PC-3 (cell line): ENCODE measurements at regions not wholly inside any gene's neighbourhood (a gene's known extent, or its start where the extent isn't known, plus 50 kb on each side); places are given as distances from the start of the nearest gene placed in this dataset.

Experiments used
- ATAC-seq: fragments of 200-7000 bp; cut with Tn5 transposase; 2 replicates; pipeline ENCODE4 v1.9.1; 2020; ENCODE audit warnings: mild to moderate bottlenecking, moderate library complexity
- BruUV-seq: library from RNA; stranded (reverse); fragments of 400-500 nt; replicated peaks from 2 replicates; lab custom pipeline; 2021; lab: Mats Ljungman, UMichigan
- CTCF ChIA-PET: fragments of 300-600 bp; sonication (Branson Sonifier 250); formaldehyde crosslinking; loops from one replicate; lab custom pipeline; 2022; ENCODE audit warnings: antibody characterized with exemption; lab: Charles Lee
- POLR2A ChIA-PET: fragments of 300-600 bp; sonication (Branson Sonifier 250); formaldehyde crosslinking; loops from one replicate; lab custom pipeline; 2022; ENCODE audit warnings: antibody characterized with exemption; ENCODE audit not compliant: unreplicated experiment; lab: Charles Lee
- DNase-seq: peaks from one replicate; pipeline ENCODE4 v3.0.0-alpha.2; 2015
- H2AFZ ChIP-seq: fragments of 300-600 bp; sonication (generic); 2 replicates; pipeline ENCODE4 v1.6.0; 2016; ENCODE audit warnings: antibody characterized with exemption, low read length
- H3F3A ChIP-seq: fragments of 300-600 bp; sonication (generic); one replicate; pipeline ENCODE4 v1.6.0; 2017; ENCODE audit warnings: antibody characterized with exemption, low read length, control low read depth, mild to moderate bottlenecking; ENCODE audit not compliant: unreplicated experiment
- H3K27ac ChIP-seq: fragments of 300-600 bp; sonication (generic); 2 replicates; pipeline ENCODE4 v1.5.1; 2016; ENCODE audit warnings: mild to moderate bottlenecking, low read length
- H3K27me3 ChIP-seq: fragments of 300-600 bp; sonication (generic); 2 replicates; pipeline ENCODE4 v1.6.1; 2016; ENCODE audit warnings: low read length, mixed read lengths
- H3K36me3 ChIP-seq: fragments of 300-600 bp; sonication (generic); 2 replicates; pipeline ENCODE4 v1.6.1; 2016; ENCODE audit warnings: low read depth, mixed run types, low read length, mixed read lengths
- H3K4me1 ChIP-seq: fragments of 300-600 bp; sonication (generic); 2 replicates; pipeline ENCODE4 v1.5.1; 2016; ENCODE audit warnings: low read length; ENCODE audit not compliant: insufficient read depth
- H3K4me2 ChIP-seq: fragments of 300-600 bp; sonication (generic); 2 replicates; pipeline ENCODE4 v1.6.0; 2016; ENCODE audit warnings: low read length
- H3K4me3 ChIP-seq: fragments of 300-600 bp; sonication (generic); 2 replicates; pipeline ENCODE4 v1.5.1; 2016; ENCODE audit warnings: mild to moderate bottlenecking, low read length, mixed read lengths
- H3K79me2 ChIP-seq: fragments of 300-600 bp; sonication (generic); 2 replicates; pipeline ENCODE4 v1.6.1; 2017; ENCODE audit warnings: low read length, mixed read lengths
- H3K9ac ChIP-seq: fragments of 300-600 bp; sonication (generic); 2 replicates; pipeline ENCODE4 v1.6.0; 2016; ENCODE audit warnings: mild to moderate bottlenecking, low read length
- H3K9me2 ChIP-seq: fragments of 300-600 bp; sonication (generic); replicated peaks from 2 replicates; pipeline ENCODE4 v1.6.1; 2016; ENCODE audit warnings: mixed run types, low read length, mixed read lengths
- H3K9me3 ChIP-seq: fragments of 300-600 bp; sonication (generic); 2 replicates; pipeline ENCODE4 v1.6.1; 2016; ENCODE audit warnings: low read length, mixed read lengths
- H4K20me1 ChIP-seq: fragments of 300-600 bp; sonication (generic); 2 replicates; pipeline ENCODE4 v1.6.1; 2016; ENCODE audit warnings: low read length, mixed read lengths
- EZH2 ChIP-seq: fragments of 300-600 bp; sonication (generic); IDR thresholded peaks from one replicate; pipeline ENCODE4 v1.6.1; 2017; ENCODE audit warnings: antibody characterized with exemption, mild to moderate bottlenecking, low read length; ENCODE audit not compliant: unreplicated experiment
- EZH2phosphoT487 ChIP-seq: fragments of 300-600 bp; sonication (generic); IDR thresholded peaks from 2 replicates; pipeline ENCODE4 v1.6.1; 2018; ENCODE audit warnings: mild to moderate bottlenecking, antibody characterized with exemption, low read length, borderline replicate concordance
- intact Hi-C: fragments of 100-400 bp; cut with micrococcal nuclease; formaldehyde crosslinking; loops from 2 replicates; pipeline ENCODE4 v1.9.0; 2023
- TF ChIP-seq, protein P1 (sequence below): fragments of 300-600 bp; sonication (generic); conservative IDR thresholded peaks from 2 replicates; pipeline ENCODE4 v1.5.1; 2017; ENCODE audit warnings: antibody characterized with exemption, low read depth, mild to moderate bottlenecking, low read length

DNA sequence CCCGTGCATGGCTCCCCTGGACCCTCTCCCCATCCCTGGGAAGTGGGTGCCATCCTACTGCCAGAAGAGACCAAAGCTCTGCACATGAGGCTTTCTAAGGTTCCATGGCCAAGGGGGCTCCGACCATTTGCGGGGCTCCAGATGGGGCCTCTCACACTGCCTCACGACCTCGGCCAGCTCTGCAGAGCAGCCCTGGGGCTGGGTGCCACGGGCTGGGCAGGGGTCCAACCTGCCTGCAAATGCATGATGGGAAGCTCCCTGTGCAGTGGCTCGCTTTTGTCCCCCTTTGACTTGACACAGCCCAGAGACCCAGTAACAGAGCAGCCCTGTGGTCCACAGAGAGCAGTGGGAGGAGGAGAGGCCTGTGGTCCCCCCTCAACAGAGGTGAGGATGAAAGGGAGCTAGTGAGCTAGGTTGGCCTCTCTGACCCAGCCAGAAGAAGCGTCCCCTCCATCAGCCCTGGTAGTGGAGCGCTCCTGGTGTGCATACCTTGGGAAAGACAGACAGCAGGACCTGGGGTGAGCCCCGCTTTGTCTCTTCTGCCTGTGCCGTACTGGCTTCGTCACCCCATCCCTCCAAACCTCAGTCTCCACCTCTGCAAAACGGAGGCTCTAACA lies 174.1 kb downstream of the DDX1 start:
- TF ChIP-seq, protein P1, sequence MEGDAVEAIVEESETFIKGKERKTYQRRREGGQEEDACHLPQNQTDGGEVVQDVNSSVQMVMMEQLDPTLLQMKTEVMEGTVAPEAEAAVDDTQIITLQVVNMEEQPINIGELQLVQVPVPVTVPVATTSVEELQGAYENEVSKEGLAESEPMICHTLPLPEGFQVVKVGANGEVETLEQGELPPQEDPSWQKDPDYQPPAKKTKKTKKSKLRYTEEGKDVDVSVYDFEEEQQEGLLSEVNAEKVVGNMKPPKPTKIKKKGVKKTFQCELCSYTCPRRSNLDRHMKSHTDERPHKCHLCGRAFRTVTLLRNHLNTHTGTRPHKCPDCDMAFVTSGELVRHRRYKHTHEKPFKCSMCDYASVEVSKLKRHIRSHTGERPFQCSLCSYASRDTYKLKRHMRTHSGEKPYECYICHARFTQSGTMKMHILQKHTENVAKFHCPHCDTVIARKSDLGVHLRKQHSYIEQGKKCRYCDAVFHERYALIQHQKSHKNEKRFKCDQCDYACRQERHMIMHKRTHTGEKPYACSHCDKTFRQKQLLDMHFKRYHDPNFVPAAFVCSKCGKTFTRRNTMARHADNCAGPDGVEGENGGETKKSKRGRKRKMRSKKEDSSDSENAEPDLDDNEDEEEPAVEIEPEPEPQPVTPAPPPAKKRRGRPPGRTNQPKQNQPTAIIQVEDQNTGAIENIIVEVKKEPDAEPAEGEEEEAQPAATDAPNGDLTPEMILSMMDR: no peak
- TF ChIP-seq EZH2: no peak
- TF ChIP-seq EZH2phosphoT487: no peak
- ChIA-PET CTCF (no interaction called here), POLR2A (no interaction called here)
- Histone ChIP-seq H3K9me2 (no peaks in the 10 kb centered on the region), H2AFZ (no peak overlapping the region), H3K4me2 (no peak overlapping the region), H3K36me3 (no peaks in the 10 kb centered on the region), H3K4me1 (no peaks in the 10 kb centered on the region), H3K9me3 (no peaks in the 10 kb centered on the region), H3F3A (no peaks in the 10 kb centered on the region), H3K27me3 (peaks cover 76% of the 10 kb centered on the region), H3K79me2 (no peaks in the 10 kb centered on the region), H4K20me1 (no peaks in the 10 kb centered on the region), H3K27ac (no peak overlapping the region), H3K4me3 (no peak overlapping the region), H3K9ac (no peak overlapping the region)
- BruUV-seq: no TSS peak
- no peak for DNase-seq
- intact Hi-C loops: no loop called here
- no peak for ATAC-seq

DNA sequence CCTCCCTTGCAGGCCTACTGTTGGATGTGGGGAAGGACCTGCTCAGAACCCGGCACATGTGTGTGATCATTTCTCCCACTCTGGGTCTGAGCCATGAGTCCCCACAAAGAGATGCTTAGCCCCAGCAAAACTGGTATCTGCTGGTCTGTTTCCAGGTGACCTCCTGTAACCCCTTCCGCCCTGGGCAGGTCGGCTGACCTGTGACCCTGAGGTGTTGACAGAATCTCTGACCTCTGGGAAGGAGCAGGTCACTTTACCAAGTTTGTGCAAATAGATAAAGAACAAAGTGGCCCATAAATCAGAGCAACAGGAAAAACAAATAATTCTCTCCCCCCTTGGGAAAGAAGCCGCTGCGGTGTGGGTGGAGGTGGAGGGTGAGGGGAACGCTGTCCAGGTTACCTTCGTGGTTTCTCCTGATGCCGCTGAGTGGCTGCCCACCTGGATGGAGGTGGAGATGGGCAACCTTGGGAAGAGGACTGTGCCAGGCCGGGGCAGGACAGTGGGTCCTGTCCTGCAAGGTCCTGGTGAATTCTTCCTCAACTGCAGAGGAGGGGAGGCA lies 174.0 kb upstream of the MYCN start:
- Histone ChIP-seq H3K9ac (no peak overlapping the region), H3K27ac (no peak overlapping the region), H3F3A (no peaks in the 10 kb centered on the region), H3K79me2 (no peaks in the 10 kb centered on the region), H3K9me3 (no peaks in the 10 kb centered on the region), H3K4me3 (no peak overlapping the region), H3K36me3 (no peaks in the 10 kb centered on the region), H3K4me1 (no peaks in the 10 kb centered on the region), H3K9me2 (no peaks in the 10 kb centered on the region), H3K4me2 (no peak overlapping the region), H3K27me3 (peaks cover 76% of the 10 kb centered on the region), H2AFZ (no peak overlapping the region), H4K20me1 (no peaks in the 10 kb centered on the region)
- ChIA-PET CTCF (no interaction called here), POLR2A (no interaction called here)
- ATAC-seq: no peak
- no peak for DNase-seq
- BruUV-seq: no TSS peak
- intact Hi-C loops: no loop called here
- no peak for TF ChIP-seq EZH2phosphoT487
- TF ChIP-seq, protein P1: no peak
- no peak for TF ChIP-seq EZH2

DNA sequence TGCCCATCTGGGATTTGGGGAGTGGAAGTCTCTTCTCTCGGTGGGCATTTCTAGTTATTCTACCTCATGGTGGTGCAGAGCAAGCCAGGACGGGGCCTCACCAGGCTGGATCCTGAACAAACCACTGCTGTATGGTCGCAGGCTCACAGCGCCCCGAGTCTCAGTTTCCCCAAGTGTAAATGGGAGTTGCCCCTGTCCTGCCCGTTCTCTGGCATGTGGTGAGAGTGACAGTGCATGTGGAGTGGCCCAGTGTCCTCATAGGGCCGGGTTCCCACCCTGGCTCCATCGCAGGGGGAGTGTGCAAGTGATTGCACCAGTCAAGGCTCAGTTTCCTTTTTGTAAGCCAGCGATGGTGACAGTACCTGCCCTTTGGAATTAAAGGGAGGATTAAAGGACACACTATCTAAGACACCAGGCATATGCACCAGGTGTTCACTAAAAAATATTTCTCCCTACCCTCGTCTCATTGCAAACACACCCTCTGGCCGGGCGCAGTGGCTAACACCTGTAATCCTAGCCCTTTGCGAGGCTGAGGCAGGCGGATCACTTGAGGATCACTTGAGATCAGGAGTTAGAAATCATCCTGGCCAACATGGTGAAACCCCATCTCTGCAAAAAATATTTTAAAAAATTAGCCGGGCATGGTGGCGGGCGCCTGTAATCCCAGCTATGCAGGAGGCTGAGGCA lies 173.3 kb upstream of the MYCN start:
- intact Hi-C loops: no loop called here
- no peaks in the 10 kb centered on the region for H3F3A ChIP-seq
- no peak overlapping the region for H3K4me2 ChIP-seq
- ATAC-seq (no peak), DNase-seq (no peak)
- no peaks in the 10 kb centered on the region for H3K9me2 ChIP-seq
- ChIA-PET CTCF (no interaction called here), POLR2A (no interaction called here)
- no peak overlapping the region for H3K4me3 ChIP-seq
- no peaks in the 10 kb centered on the region for H3K9me3 ChIP-seq
- no TSS peak for BruUV-seq
- H3K27ac ChIP-seq: no peak overlapping the region
- H3K4me1 ChIP-seq: no peaks in the 10 kb centered on the region
- H3K9ac ChIP-seq: no peak overlapping the region
- no peaks in the 10 kb centered on the region for H3K36me3 ChIP-seq
- no peaks in the 10 kb centered on the region for H4K20me1 ChIP-seq
- H2AFZ ChIP-seq: no peak overlapping the region
- H3K79me2 ChIP-seq: no peaks in the 10 kb centered on the region
- TF ChIP-seq EZH2 (no peak), EZH2phosphoT487 (no peak)
- TF ChIP-seq, protein P1: no peak
- peaks cover 73% of the 10 kb centered on the region for H3K27me3 ChIP-seq
